ENCODE measurements at regions not wholly inside any gene's neighbourhood (a gene's known extent, or its start where the extent isn't known, plus 50 kb on each side); places are given as distances from the start of the nearest gene placed in this dataset.

DNA sequence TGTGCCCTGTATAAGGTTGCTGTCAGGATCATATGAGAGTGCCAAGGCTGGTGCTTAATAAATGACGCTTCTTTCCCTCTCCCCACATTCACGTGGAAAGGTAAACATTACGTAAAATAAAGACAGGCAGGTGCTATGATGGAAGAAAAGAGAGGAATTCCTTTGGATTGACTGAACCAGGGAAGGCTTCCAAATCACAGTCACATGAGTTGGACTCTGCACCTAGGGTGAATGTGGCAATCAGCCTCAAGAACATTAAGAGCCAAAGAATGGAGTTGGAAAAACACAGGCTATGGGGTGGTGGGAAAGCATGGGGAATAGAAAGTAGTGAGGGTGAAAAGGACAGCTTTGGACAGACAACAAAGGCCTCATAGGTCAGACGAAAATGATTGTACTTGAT, 473.1 kb downstream of the VRK1 start:
- TF ChIP-seq, protein P1, sequence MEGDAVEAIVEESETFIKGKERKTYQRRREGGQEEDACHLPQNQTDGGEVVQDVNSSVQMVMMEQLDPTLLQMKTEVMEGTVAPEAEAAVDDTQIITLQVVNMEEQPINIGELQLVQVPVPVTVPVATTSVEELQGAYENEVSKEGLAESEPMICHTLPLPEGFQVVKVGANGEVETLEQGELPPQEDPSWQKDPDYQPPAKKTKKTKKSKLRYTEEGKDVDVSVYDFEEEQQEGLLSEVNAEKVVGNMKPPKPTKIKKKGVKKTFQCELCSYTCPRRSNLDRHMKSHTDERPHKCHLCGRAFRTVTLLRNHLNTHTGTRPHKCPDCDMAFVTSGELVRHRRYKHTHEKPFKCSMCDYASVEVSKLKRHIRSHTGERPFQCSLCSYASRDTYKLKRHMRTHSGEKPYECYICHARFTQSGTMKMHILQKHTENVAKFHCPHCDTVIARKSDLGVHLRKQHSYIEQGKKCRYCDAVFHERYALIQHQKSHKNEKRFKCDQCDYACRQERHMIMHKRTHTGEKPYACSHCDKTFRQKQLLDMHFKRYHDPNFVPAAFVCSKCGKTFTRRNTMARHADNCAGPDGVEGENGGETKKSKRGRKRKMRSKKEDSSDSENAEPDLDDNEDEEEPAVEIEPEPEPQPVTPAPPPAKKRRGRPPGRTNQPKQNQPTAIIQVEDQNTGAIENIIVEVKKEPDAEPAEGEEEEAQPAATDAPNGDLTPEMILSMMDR (conservative IDR thresholded peaks at IDR 0.05; ENCODE audit: control insufficient read depth, insufficient read depth, low read depth, low read length), result no peak
- H3K4me3 ChIP-seq (ENCODE audit: control insufficient read depth, low read depth, low read length), result no peak overlapping the region
- DNase-seq (ENCODE audit: low read depth), result no peak

DNA sequence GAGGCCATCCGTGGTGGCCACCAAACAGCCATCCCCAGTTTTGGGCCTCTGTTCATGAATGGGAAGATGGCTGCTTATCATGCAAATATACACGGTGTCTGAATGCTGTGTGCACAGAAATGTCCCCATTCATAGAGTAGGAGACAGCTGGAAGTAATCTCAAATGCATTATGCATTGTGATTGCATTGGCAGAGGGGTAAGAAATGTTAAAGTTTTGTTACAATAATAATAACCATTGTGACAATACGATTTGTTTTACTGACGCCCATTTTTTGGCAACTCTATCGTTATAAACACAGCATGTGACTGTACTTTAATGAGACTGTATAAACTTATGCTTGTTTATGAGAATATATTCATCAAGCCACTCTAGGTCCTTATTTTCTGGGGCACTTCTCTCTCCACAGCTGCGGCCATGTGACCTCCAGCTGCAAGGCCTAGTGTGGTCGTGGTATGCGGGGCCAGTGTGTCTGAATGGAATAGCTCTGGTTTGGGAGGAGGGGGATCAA, 474.3 kb downstream of the VRK1 start:
- H3K4me3 ChIP-seq (ENCODE audit: control insufficient read depth, low read depth, low read length), result no peak overlapping the region
- TF ChIP-seq, protein P1 (conservative IDR thresholded peaks at IDR 0.05; ENCODE audit: control insufficient read depth, insufficient read depth, low read depth, low read length), result no peak
- DNase-seq (ENCODE audit: low read depth), result no peak

DNA sequence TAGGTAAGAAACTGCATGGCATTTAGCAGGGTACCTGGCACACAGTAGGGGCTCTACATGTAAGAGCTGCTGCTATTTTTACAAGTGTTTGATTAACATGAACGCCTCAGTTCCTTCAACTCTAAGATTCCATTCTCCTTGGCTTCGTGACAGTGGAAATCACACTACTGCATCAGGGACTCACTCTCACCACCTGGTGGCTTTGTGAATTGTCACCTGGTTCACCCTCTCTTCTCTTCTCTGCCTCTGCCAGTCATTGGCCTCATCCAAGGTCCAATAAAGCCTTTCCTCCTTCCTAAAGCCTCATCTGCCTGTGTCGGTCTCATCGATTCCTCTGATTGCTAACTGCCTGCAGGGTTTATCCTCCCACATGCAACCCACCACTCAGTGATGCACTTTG, 476.4 kb downstream of the VRK1 start:
- no peak for DNase-seq (ENCODE audit: low read depth)
- TF ChIP-seq, protein P1 (conservative IDR thresholded peaks at IDR 0.05; ENCODE audit: control insufficient read depth, insufficient read depth, low read depth, low read length), result no peak

DNA sequence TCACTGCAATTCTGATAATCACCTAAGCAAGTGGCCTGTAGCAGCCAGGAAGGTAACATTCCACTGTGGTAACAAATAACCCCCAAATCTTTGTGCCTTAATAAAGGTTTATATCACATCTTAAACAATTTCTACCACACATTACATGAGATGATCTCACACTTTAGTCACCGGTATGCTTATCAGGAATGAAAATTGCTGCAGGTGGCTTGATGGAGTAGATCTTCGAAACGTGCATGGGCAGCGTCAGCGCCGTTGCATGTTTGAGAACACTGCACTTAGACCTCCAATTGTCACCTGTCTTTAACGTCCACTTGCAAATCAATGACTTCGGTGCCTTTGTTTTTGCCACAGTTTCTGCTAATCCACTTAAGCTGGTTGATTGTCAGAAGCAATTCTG, 477.4 kb downstream of the VRK1 start:
- no peak for DNase-seq (ENCODE audit: low read depth)
- H3K4me3 ChIP-seq (ENCODE audit: control insufficient read depth, low read depth, low read length), result no peak overlapping the region
- TF ChIP-seq, protein P1 (conservative IDR thresholded peaks at IDR 0.05; ENCODE audit: control insufficient read depth, insufficient read depth, low read depth, low read length), result no peak

More for the DNA sequence above, 476.4 kb downstream of the VRK1 start:
- no peak overlapping the region for H3K4me3 ChIP-seq (ENCODE audit: control insufficient read depth, low read depth, low read length)

GRCh38 chr14:97275276-97275675, 478.1 kb downstream of the VRK1 start:
- H3K4me3 ChIP-seq (ENCODE audit: control insufficient read depth, low read depth, low read length), result no peak overlapping the region
- no peak for DNase-seq (ENCODE audit: low read depth)
- TF ChIP-seq, protein P1 (conservative IDR thresholded peaks at IDR 0.05; ENCODE audit: control insufficient read depth, insufficient read depth, low read depth, low read length), result no peak

GRCh38 chr14:97276573-97276972, 479.4 kb downstream of the VRK1 start:
- TF ChIP-seq, protein P1 (conservative IDR thresholded peaks at IDR 0.05; ENCODE audit: control insufficient read depth, insufficient read depth, low read depth, low read length), result no peak
- no peak for DNase-seq (ENCODE audit: low read depth)
- H3K4me3 ChIP-seq (ENCODE audit: control insufficient read depth, low read depth, low read length), result no peak overlapping the region

GRCh38 chr14:97277711-97278110, 480.5 kb downstream of the VRK1 start:
- no peak for DNase-seq (ENCODE audit: low read depth)
- TF ChIP-seq, protein P1 (conservative IDR thresholded peaks at IDR 0.05; ENCODE audit: control insufficient read depth, insufficient read depth, low read depth, low read length), result no peak
- H3K4me3 ChIP-seq (ENCODE audit: control insufficient read depth, low read depth, low read length), result no peak overlapping the region

Measured in fibroblast of mammary gland (primary cell).